Fibroblast of skin of right biceps (primary cell): ENCODE measurements at regions not wholly inside any gene's neighbourhood (a gene's known extent, or its start where the extent isn't known, plus 50 kb on each side); places are given as distances from the start of the nearest gene placed in this dataset.

Experiments
- DNase-seq: peaks from one replicate; pipeline ENCODE4 v3.0.0-alpha.2; 2013

DNA sequence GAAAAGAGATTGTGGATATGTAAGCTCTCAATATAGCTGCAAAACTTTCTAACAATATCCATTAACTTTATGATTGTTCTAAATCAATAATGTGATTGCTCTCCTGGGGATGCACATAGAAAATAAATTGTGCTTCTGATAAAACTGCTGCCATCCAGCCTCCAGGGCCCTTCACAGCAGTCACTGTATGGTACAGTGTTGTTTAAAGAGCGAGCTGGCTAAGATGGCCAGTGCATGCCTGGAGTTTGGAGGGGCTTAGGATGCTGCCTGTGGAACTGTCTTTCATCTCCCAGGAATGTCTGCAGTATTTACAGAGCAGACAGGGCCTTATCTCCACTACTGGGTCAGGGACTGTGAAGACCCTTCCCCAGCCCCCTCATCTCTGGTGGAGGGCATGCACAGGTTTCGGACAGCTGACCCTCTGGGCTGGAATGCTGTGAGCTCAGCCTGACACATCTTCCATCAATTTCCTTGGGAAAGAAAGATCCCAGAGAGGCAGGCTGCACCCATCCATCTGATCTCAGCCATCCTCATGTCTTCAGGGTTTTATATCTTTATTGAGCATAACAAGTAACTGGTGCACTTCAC is 137.0 kb downstream of the PLPP3 start:
- DNase-seq = no peak

DNA sequence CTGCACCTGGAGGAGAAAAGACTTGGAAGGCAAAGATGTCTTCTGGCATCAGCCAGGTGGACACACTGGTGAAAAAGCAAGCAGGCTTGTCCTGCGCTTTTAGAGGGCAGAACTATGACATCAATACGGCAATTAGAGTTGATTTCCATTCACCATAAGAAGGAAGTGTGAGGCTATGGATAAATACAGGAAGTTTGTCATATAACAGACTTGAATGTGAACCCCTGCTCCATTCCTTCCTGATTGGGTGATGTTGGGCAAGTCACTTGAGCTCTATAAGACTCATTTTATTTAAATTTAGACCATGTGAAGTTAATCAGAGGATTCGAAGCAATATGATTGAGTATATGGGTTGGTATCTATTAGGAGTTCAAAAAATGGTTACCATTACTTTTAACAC is 137.8 kb downstream of the PLPP3 start:
- no peak for DNase-seq

DNA sequence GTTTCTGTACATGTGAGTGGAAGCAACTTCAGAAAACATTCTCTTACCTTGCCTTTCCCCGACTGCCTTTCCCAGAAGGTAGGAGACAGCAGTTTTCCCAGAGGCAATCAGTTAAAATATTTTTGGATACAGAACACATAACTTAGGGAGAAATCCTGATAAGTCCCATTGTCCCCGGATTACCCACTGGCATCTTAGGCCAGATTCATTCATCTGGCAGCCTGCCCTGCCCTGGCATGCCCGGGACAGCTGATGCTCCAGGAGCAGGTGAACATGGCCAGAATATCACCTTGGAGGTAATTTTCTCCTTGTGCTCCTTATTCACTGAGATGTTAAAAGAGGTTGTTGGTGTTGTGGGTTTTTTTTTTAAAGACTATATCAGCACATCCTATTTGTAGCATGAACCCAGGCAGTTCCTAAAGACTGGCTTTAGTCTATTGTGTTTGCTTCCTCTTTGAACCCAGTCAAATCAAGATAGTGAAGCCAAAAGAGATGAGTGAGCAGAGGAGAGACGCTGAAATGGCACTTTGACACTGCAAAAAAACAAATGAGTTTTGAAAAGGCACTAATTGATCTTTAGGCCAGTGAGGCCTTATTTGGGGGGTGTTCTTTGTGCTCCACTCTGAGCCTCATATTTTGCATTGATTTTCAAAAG is 139.6 kb downstream of the PLPP3 start:
- DNase-seq = no peak

DNA sequence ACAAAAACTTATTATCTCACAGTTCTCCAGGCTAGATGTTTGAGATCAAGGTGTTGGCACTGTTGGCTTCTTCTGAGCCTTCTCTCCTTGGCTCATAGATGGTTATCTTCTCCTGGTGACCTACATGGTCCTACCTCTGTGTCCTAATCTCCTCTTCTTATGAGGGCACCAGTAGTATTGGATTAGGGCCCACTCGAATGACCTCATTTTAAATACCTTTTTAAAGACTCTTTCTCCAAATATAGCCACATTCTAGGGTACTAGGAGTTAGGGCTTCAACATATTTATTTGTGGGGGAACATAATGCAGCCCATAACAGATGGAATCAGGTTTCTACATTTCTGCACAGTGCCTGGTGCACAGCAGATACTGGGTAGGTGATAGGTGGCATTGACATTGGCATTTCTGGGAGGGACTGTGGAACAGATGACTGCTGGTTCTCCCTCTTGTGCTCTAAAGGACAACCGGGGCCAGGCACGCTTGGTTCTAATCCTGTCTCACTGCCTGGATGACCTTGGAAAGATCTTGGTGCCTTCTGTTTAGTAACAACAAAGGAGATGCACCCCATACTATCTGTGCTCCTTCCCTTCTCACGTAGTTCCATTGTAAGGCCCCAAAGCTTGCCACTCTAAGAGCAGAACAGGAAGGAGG is 140.3 kb downstream of the PLPP3 start:
- no peak for DNase-seq

DNA sequence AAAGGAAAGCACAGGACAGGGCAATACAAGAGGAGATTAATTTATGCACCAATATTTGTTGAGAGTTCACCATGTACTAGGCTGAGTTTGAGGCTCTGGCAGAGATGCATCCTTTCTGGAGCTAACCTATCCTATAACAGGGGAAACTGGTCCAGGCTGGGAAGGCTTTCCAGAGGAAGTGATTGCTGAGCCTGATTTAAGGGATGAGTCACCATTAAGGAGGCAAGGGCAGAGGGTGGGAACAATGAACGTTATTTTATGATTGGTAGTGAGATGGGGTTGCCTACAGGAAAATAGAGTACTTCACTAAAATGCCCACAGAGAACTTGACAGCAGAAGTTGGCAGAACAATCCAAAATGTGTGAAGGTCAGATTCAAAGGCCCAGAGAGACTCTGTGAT is 141.4 kb downstream of the PLPP3 start:
- DNase-seq = peak; percentile 48

DNA sequence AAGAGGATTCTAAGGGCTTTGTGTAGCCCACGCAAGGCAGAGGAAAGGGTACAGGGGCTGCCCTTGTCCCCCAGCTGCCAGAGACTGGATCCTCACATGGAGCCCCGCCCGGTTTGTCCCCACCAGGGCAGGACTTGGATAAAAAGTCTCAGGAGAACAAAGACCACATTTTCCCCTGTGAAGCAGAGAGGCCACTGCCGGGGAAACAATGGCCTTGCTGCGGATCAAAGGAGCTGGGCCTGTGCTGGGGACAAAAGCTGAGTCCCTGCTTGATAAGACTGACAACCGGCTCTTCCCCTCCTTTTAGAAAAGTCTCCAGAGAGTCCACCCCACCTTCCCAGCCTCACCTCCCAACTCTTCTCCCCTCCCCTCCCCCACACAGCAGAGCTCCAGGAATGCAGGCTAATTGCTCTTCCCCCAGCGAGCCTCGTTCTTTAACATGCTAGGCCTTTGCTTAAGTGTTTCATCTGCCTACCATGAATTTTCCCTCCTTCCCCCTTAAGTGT is 142.4 kb downstream of the PLPP3 start:
- peak; percentile 35 for DNase-seq

DNA sequence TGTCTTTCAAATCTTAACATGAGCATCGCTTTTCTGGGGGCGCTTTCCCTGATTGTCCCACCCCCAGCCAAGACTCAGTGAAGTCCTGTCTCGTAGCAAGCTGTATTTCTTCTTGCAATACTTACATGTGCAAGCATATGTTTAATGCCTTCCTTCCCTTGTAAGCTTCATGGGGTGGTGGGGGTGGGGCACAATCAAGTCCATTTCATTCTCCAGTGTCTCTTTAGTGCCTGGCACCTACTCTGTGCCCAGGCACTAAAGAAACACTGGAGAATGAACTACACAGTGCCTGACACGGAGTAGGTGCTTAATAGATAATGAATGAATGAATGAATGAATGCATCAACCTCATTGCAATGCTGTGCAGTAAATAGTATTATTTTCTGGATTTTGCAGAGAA is 143.1 kb downstream of the PLPP3 start:
- DNase-seq = no peak

DNA sequence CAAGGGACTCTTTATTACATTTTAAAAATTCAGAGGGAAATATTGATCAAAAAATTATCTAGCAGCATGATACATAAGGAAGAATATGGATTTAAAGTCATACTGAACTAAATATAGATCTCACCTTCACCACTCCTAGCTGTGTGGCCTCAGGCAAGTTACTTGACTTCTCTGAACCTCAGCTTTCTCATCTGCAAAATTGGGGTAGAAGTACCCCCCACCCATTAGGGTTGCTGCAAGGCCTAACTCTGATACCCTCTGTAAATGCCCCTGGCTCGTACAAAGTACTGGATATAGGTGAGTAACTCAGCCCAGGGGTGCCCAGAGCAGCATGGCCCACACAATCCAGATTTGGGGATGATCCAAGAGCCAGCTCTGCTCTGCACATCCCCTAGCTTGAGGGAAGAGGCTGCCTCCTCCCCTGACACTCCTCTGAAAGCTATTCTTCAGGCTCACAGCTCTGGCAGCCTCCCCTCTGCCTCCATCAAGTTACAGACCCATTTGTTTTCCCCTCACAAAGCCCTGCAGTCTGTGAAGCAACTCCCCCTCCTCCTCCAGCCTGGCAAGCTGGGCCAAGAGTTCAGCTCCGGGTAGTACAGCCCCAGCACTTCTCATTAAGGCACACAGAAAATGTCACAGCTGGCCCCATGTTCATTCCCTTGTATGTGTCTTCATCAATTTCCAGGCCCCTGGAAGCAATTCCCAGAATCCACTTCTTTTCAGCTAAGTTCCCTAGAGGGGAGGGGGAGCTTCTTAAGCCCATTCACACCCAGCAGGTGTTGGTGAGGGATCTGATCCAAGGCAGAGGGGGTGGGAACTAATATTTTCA is 143.7 kb downstream of the PLPP3 start:
- DNase-seq = no peak

DNA sequence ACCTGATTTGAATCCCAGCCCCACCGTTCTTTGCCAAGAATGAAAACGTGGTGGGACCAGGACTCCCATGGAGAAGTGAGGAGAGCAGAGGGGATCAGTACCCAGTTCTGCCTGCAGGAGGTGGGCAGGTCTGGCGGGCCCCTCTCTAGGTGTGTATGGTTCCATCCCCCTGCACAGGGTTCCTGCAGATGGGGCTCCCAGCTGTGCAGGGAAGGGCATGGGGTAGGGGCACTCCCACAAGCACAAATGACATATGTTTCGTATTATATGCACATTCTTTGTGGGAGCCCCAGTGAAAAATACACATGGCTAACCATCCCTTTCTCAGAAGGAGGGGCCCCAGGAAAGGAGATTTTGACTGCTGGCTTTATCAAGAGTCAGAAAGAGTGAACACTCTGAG is 144.6 kb downstream of the PLPP3 start:
- DNase-seq = peak; percentile 57

DNA sequence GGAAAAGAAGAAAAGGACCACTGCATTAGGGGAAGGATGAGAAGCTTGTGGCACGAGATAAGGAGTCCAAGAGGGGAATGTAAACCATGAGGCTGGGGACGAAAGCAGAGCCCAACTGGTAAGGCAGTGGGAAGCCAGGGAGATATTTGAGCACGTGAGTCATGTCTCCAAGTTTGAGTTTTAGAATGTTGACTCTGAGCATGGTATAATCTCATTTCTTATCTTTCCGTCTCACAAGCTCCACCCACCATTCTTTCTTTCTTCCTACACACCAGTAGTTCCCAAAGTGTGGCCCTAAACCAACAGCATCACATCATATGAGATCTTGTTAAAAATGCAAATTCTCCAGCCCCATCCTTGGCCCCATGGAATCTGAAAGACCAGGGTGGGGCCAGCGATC is 145.3 kb downstream of the PLPP3 start:
- DNase-seq = peak; percentile 62

DNA sequence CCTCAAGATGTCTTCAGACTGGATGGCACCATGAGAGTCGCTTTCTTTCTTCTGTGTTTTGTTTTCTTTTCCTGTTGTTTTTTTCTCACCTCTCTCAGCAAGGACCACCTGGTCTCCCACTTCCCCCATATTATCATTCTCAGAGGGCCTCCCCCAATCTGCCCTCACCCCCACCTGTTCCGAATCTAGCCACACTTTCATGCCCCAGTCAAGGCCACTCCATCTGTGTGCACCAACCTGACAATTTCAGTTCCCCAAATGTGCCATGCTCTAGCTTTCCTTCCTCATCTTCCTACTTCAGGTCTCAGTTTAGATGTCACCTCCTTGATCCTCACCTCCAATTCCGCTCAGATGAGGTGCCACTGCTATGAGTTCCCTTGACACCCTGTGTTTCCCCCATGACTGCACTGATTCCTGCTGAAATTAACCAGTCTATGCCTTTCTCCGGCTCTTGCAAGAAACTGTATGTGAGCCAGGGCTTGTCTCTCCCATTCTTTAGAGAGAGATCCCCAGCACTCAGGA is 146.2 kb downstream of the PLPP3 start:
- no peak for DNase-seq

DNA sequence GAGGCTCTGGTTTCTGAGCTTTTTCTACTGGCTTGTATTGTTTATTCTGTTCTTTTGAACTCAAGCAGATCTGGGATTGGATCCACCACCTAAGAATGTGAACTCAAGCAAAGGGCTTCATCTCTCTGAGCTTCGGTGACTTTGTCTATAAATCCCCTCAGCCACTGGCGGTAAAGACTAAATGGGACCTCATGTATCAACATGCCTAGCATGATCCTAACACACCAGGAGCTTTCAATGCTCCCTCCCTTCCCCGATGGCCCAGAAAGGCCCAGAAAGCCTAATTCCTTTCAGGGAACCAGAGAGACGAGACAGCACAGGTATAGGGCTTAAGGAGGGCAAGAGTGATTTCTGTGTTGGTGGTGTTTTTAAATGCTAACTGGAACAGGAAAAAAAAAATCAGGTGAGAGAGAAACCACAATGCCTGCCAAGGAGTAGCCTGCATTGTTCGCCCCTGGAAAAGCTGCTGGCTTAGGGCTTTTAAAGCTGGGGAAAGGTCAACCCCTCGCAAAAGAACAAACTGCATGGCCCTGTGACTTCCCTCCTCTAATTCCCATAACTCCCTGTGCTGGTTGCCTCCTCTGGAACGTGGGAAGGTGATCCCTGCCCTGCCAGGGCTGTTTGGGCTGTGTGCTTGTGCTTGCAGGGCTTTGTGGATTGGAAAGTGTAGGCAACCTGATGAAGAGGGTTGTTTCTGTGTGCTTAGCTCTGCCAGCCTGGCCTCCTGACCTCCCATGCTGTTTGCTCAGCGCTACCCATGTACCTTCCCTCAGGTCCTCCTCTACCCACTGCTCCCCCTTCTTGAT is 147.0 kb downstream of the PLPP3 start:
- DNase-seq = no peak

DNA sequence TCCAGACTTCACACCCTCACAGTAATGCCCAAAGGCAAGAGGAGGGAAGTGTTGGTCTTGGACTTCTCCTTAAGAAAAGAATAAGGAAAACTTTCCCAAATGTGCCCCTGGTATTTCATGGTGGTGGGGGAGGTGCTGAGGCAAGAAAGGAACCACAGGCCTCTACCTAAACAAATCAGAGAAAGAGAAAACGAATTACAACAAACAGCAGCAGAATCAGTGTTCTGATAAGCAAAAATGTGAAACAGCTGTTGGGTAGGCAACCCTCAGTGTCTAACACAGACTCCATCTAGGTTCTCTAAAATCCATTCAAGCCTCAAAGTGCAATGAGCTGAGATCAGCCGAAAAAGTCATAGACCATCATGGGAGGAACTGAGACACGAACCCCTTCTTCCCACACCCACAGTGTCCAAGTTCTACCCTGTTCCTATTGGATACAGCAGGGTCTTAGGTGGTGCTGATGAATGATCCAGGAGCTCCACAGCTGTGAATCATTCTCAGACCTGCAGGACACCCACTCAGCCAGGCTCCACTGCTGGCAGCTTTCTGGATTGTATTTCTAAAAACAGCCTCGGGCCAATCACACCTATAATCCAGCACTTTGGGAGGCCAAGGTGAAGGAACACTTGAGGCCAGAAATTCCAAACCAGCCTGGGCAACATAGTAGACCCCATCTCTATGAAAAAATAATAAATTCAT is 149.1 kb downstream of the PLPP3 start:
- DNase-seq = no peak

DNA sequence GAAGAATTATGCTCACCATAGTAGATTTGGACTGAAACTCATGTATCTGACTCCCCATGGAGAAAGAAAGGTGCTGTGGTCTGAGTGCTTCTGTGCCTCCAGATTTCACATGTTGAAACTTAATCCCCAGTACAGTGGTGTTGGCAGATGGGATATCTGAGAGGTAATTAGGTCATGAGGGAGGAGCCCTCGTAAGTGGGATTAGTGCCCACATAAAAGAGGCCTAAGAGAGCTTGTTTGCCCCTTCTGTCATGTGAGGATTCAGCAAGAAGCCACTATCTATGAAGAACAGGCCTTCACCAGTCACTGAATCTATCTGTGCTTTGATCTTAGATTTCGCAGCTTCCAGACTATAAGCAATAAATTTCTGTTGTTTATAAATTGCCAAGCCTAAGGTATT is 150.1 kb downstream of the PLPP3 start:
- no peak for DNase-seq

DNA sequence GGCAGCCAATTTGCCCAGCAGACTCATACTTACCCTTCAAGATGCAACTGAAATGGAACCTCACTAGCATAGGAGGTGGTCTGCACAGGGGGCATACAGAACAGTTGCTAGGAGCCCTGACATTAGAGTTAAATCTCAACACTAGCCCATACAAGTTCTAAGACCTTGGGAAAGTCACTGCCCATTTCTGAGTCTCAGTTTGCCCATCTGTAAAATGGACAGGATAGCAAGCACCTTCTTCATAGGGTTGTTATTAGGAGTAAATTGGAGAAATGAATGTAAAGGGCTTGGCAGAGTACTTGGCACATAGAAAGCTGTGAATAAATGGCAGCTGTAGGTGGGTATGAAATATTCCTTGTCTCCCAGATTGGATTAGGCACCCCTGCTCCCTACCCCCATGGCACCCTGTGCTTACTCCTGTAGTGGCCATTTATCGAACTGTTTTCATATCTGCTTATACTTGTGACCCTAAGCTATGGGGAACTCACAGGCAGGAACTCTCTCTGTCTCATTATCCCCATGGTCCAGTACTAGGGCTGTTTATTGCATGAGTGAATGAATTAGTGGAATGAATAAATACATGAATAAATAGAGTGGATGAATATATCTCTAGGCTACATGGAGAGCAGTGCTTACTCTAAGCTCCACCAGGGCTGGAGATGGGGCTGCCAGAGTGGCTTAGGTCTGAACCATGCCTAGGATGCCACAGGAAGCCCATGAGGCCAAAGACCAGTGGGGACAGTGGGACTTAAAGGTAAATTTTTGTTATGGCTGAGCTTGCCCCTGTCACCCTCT is 152.6 kb downstream of the PLPP3 start:
- no peak for DNase-seq

DNA sequence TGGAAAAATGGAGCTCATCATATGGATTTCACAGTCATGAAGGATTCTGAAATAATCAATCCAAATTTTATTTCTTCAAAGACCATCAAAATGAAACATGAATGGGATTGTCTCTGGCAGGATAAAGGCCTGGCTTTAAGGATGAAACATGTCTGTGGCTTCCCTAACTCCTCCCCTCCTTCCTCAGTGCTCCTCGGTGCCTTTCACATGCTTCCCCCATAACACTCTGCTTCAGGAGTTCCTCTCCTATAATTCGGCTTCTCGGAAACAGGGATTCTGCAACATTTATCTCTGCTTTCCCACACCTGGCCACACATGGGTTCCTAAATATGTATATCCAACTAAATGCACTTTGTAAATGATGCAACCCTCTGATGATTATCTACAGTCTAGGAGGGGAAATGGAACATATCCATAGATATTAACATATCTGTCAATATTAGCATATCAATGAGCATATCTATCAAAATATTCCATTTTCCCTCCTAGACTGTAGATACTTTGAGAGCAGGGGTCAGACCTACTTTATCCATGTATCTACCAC is 153.8 kb downstream of the PLPP3 start:
- no peak for DNase-seq

DNA sequence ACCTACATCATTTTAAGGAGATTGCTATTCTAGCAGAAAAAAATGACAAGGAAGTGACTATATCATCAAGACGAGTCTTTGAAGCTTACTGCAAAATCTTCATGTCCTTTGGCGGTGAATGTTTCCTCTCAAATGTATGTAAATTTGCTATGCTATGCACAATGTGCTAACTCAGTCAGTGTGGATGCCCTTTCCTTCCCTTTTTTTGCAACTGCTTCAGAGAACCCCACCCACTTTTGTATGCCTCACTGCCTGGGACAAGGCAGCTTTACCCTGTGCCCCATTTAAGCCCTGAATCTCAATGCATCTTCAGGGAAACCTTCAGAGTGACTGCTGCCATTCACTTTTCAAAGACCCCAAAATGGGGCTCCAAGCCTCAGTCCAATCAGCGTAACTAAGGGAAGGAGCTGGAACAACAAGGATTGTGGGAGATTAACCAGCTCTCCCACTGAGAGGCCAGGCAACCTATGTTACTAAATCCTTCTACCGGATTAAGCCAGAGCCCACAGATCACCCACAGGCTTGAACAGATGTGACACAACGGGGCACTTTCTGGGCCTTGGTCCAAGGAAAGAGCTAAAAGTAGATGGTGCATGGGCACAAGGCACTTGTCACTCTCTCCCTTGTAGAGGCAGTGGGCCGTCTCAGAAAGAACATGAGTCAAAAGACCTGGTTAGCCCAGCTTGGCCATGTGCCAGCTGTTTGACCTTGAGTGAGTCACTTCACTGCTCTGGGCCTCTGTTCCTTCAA is 154.4 kb downstream of the PLPP3 start:
- DNase-seq = peak; percentile 75

DNA sequence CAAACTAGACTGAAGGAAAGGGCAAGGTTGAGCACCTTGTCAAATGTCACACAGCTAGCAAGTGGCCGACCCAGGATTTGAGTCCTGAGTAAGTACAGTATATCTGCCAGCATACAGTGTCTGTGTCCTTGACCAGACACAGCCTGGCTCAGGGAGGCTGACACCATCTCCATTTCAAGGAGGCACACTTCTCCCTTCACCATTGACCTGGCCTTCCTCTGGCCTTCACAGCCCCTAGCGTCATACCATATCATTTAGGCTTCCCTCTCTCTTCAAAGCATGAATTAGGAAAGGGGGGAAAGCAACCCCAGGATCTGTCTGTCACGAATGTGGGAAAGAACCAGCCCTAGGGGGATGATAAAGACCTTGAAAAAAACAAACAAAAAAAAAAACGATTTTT is 155.6 kb downstream of the PLPP3 start:
- DNase-seq = no peak

DNA sequence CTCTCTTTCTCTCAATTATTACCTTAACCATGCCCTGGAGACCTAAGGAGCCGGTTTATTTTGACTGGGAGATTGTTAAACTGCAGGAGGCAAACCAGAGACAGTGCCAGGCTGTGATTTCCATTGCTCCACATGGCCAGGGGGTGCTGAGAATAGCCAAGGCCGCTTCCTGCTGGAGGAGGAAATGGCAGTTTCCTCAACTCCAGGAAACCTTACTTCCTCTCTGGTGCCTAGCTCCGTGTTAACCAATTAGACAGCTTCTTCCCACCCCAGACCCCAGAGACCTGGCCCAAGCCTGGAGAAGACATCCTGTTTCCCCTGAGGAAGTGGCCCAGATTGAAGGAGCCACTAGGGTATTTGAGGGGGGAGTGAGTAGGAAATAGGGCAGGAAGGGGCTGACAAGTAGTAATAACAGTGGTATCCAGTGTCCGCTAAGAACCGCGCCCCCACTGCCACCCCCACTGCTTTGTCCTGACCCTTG is 161.2 kb downstream of the PLPP3 start:
- no peak for DNase-seq

DNA sequence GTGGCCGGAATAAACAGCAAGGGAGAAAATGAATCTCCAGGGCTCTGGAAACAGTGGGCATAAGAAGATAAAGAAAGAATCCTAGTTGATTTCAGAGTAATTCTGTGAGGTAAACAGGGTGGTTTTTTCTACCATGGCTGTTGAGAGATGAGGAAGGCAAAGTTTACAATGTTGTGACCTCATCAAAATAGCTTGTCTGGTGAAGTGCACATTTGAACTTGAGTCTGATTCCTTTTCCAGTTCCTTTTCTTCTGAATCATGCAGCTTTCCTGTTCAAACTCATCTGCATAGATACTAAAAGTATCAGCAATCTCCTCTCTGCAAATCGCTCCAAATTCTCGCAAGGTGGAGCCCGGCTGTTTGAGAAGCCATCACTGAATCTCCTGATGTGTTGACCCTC is 161.7 kb downstream of the PLPP3 start:
- DNase-seq = no peak
